Left ventricle myocardium inferior (tissue), 1 donor: ENCODE measurements at regions not wholly inside any gene's neighbourhood (a gene's known extent, or its start where the extent isn't known, plus 50 kb on each side); places are given as distances from the start of the nearest gene placed in this dataset.

ENCODE experiments used
- DNase-seq: peaks from one replicate; pipeline ENCODE4 v3.0.0-alpha.2; 2020
- H3K27ac ChIP-seq: fragments of 200-600 bp; replicated peaks from 2 replicates; pipeline ENCODE4 v1.8.0; 2021
- H3K27me3 ChIP-seq: fragments of 200-600 bp; 2 replicates; pipeline ENCODE4 v1.8.0; 2021; ENCODE audit warnings: low read depth
- H3K36me3 ChIP-seq: fragments of 200-600 bp; 2 replicates; pipeline ENCODE4 v1.8.0; 2021
- H3K4me1 ChIP-seq: fragments of 200-600 bp; 2 replicates; pipeline ENCODE4 v1.8.0; 2021
- H3K4me3 ChIP-seq: fragments of 200-600 bp; 2 replicates; pipeline ENCODE4 v1.8.0; 2021; ENCODE audit warnings: mild to moderate bottlenecking, moderate library complexity
- H3K9me3 ChIP-seq: fragments of 200-600 bp; replicated peaks from 2 replicates; pipeline ENCODE4 v1.8.0; 2021
- CTCF ChIP-seq: fragments of 200-600 bp; IDR thresholded peaks from 2 replicates; pipeline ENCODE4 v1.8.0; 2021; ENCODE audit warnings: antibody characterized with exemption, mild to moderate bottlenecking, borderline replicate concordance
- intact Hi-C: fragments of 100-400 bp; cut with micrococcal nuclease; formaldehyde crosslinking; loops from one replicate; pipeline ENCODE4 v1.11.0; 2022
- donor health status: DM: no; HTN: yes; CAD: no; lungs with severe emphysema.

DNA sequence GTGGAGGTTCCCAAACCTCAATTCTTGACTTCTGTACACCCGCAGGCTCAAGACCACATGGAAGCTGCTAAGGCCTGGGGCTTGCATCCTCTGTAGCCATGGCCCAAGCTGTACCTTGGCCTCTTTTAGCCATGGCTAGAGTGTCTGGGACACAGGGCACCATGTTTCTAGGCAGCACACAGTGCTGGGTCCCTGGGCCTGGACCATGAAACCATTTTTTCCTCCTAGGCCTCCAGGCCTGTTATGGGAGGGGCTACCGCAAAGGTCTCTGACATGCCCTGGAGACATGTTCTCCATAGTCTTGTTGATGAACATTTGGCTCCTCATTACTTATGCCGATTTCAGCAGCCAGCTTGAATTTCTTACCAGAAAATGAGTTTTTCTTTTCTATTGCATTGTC, 701.4 kb downstream of the FGF9 start:
- DNase-seq = no peak
- no peaks in the 10 kb centered on the region for H3K36me3 ChIP-seq
- intact Hi-C loops = no loop called here
- H3K27me3 ChIP-seq = no peaks in the 10 kb centered on the region
- no peak overlapping the region for H3K27ac ChIP-seq
- H3K4me1 ChIP-seq = no peaks in the 10 kb centered on the region
- H3K9me3 ChIP-seq = peaks cover 25% of the 10 kb centered on the region
- TF ChIP-seq CTCF = no peak
- H3K4me3 ChIP-seq = no peak overlapping the region

DNA sequence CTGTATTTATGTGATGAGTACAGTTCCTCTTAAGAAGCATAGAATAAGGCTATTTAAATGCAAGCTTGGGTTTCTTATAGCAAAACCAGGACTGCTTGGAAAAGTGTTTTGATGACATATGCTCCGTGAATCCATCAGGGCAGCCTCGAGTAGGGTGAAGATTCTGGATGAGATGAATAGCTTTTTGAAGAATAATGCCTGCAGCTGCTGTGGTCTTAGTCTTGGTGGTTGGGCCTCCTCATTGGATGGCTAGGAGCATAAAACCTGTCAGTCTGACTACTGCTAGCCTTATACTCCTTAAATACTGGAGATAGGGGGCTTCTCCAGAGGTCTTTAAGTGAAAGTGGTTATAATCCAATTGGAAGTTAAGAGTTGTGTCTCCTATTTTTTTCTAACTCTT, 704.3 kb downstream of the FGF9 start:
- Histone ChIP-seq H3K9me3 (peaks cover 50% of the 10 kb centered on the region), H3K4me3 (no peak overlapping the region), H3K27me3 (no peaks in the 10 kb centered on the region), H3K36me3 (no peaks in the 10 kb centered on the region), H3K27ac (no peak overlapping the region), H3K4me1 (no peaks in the 10 kb centered on the region)
- no peak for TF ChIP-seq CTCF
- intact Hi-C loops = no loop called here
- no peak for DNase-seq

DNA sequence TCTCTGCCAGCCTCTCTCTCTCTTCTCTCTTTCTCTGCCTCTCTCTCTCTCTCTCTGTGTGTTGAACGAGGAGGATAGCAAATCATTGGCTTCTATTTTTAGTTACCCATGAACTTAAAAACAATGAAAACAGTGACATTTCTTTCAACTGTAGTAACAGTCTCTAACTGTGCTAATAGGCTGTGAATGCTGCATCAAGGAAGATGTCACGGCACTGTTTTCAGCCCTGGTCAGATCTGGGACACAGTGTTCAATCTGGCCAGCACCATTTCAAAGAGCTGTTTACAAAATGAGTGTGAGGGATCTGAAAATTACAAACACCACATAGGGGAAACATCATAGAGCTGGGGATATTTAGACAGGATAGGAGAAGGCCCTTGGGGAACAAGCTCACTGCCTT, 717.0 kb downstream of the FGF9 start:
- H3K4me1 ChIP-seq = no peaks in the 10 kb centered on the region
- no peak overlapping the region for H3K4me3 ChIP-seq
- H3K27me3 ChIP-seq = no peaks in the 10 kb centered on the region
- H3K9me3 ChIP-seq = no peaks in the 10 kb centered on the region
- TF ChIP-seq CTCF = no peak
- no peaks in the 10 kb centered on the region for H3K36me3 ChIP-seq
- intact Hi-C loops = no loop called here
- H3K27ac ChIP-seq = no peak overlapping the region
- no peak for DNase-seq

DNA sequence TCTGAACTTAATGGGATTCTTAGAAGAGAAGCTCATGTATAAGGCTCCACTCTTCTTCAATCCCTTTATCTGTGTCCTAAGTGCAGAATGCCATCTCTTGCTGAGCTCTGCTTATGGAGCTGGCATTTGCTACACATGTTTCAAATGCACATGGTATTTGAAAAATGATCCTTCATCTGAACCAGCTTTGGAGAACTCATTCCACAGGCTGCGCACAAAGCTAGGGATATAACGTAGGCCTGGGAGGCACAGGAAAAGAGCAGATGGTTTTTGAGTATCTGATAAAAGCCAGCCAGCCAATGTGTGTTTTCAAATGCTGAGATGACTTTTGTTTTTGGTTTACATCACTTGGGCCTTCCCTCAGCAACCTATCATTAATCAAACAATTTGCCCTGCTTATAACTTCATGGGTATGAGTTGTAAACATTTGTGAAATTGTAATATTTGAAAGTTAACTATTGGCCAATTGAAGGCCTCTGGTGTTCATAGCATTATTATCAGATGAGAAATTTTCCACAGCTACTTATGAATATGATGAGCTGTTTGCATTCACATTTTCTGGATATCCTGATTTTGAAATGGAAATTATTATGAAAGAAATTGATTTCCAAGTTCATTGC, 729.0 kb downstream of the FGF9 start:
- DNase-seq = no peak
- Histone ChIP-seq H3K27me3 (no peaks in the 10 kb centered on the region), H3K27ac (no peak overlapping the region), H3K4me3 (no peak overlapping the region), H3K9me3 (no peaks in the 10 kb centered on the region), H3K4me1 (no peaks in the 10 kb centered on the region), H3K36me3 (no peaks in the 10 kb centered on the region)
- TF ChIP-seq CTCF = no peak
- intact Hi-C loops = no loop called here

- no peak overlapping the region for H3K27ac ChIP-seq
- H3K4me1 ChIP-seq = no peaks in the 10 kb centered on the region
- no peaks in the 10 kb centered on the region for H3K36me3 ChIP-seq
- TF ChIP-seq CTCF = no peak
- DNase-seq = no peak
- no peak overlapping the region for H3K4me3 ChIP-seq
- H3K9me3 ChIP-seq = no peaks in the 10 kb centered on the region
- intact Hi-C loops = no loop called here
- H3K27me3 ChIP-seq = no peaks in the 10 kb centered on the region
Observed at GRCh38 chr13:22402682-22403081, 731.8 kb downstream of the FGF9 start.
